Spleen (tissue), 11 donors: ENCODE measurements at regions not wholly inside any gene's neighbourhood (a gene's known extent, or its start where the extent isn't known, plus 50 kb on each side); places are given as distances from the start of the nearest gene placed in this dataset.

ENCODE experiments used
- DNase-seq: peaks from one replicate; pipeline ENCODE4 v3.0.0-alpha.2; 2020
- H3K27ac ChIP-seq, 8 donors: fragments of 200-600 bp; sonication (generic) in 7 of 8; 1 replicate in 4 of 8; 2 replicates in 4 of 8; pipeline versions ENCODE4 v1.5.0 to v1.8.0; 2016 to 2021; ENCODE audit warnings: inconsistent platforms in 4 of 8, mild to moderate bottlenecking in 4 of 8, moderate library complexity in 1 of 8
- H3K27me3 ChIP-seq, 7 donors: fragments of 200-600 bp; sonication (generic) in 6 of 7; replicated peaks in 1 of 7; 1 replicate in 4 of 7; 2 replicates in 3 of 7; pipeline versions ENCODE4 v1.5.0 to v1.8.0; 2016 to 2021; ENCODE audit warnings: inconsistent platforms in 3 of 7, mild to moderate bottlenecking in 1 of 7
- H3K36me3 ChIP-seq, 6 donors: fragments of 200-600 bp; sonication (generic) in 5 of 6; 1 replicate in 4 of 6; 2 replicates in 2 of 6; pipeline versions ENCODE4 v1.5.0 to v1.8.0; 2016 to 2021; ENCODE audit warnings: inconsistent platforms in 2 of 6
- H3K4me1 ChIP-seq, 6 donors: fragments of 200-600 bp; sonication (generic) in 5 of 6; 1 replicate in 3 of 6; 2 replicates in 3 of 6; pipeline versions ENCODE4 v1.5.0 to v1.8.0; 2016 to 2021; ENCODE audit warnings: inconsistent platforms in 3 of 6
- H3K4me3 ChIP-seq, 8 donors: fragments of 200-600 bp; sonication (generic) in 7 of 8; 1 replicate in 4 of 8; 2 replicates in 4 of 8; pipeline versions ENCODE4 v1.5.0 to v1.8.0; 2016 to 2021; ENCODE audit warnings: inconsistent platforms in 4 of 8, mild to moderate bottlenecking in 4 of 8, moderate library complexity in 2 of 8
- H3K9me3 ChIP-seq, 8 donors: fragments of 200-600 bp; sonication (generic) in 7 of 8; 1 replicate in 4 of 8; 2 replicates in 4 of 8; pipeline versions ENCODE4 v1.5.0 to v1.8.0; 2016 to 2021; ENCODE audit warnings: inconsistent platforms in 4 of 8
- CTCF ChIP-seq, 11 experiments: fragments of 200-600 bp in 7 of 11; fragments of 450-650 bp in 4 of 11; sonication (generic) in 4 of 11; IDR thresholded peaks in 8 of 11; conservative IDR thresholded peaks in 3 of 11; 1 replicate in 7 of 11; 2 replicates in 4 of 11; pipeline versions ENCODE4 v1.4.0 to v1.8.0; 2016 to 2021; ENCODE audit warnings: antibody characterized with exemption in 11 of 11, inconsistent platforms in 4 of 11, mild to moderate bottlenecking in 1 of 11
- POLR2A ChIP-seq, 3 donors: fragments of 450-650 bp; IDR thresholded peaks; one replicate each; pipeline ENCODE4 v1.5.1; 2017; ENCODE audit warnings: antibody characterized with exemption in 3 of 3, mild to moderate bottlenecking in 1 of 3
- POLR2AphosphoS5 ChIP-seq, 3 donors: sonication (generic); formaldehyde crosslinking; IDR thresholded peaks; one replicate each; pipeline ENCODE4 v1.5.1; 2017; ENCODE audit warnings: antibody characterized with exemption in 3 of 3
- WGBS, 5 donors: extraction: QIAGEN DNeasy Blood & Tissue Kit in 3 of 5; methylation state at CpG; one replicate each; pipeline versions ENCODE4 v1.1.5 to v1.1.7; 2013 to 2018; 5-methylcytosine and 5-hydroxymethylcytosine counted together
- intact Hi-C: fragments of 100-400 bp; cut with DNase I; formaldehyde crosslinking; loops from one replicate; pipeline ENCODE4 v1.15.0; 2023; ENCODE audit warnings: low total_unique reads
- donor health status: healthy with polysubstance abuse.
- donor health status: DM: no; HTN: no; CAD: no; lungs with moderate emphysema.
- donor health status: DM: no; HTN: no; CAD: no.
- donor health status: Bipolar disorder and iron deficiency.
- donor health status: healthy.
- donor health status: DM: no; HTN: no; CAD: no.
- donor health status: DM: yes; HTN: yes; CAD: no.

- TF ChIP-seq CTCF (IDR thresholded peaks at IDR 0.05 in 8 of 11, conservative IDR thresholded peaks at IDR 0.05 in 3 of 11), result no peak
- TF ChIP-seq POLR2A (IDR thresholded peaks at IDR 0.05), result no peak
- TF ChIP-seq POLR2AphosphoS5 (IDR thresholded peaks at IDR 0.05), result no peak
- Histone ChIP-seq H3K4me3 (no peak overlapping the region), H3K9me3 (peaks cover 0 to 18% (median 6%) of the 10 kb centered on the region in 8 donors), H3K27ac (no peak overlapping the region), H3K4me1 (no peaks in the 10 kb centered on the region), H3K27me3 (peaks cover 0 to 21% (median 0%) of the 10 kb centered on the region in 7 donors), H3K36me3 (no peaks in the 10 kb centered on the region)
- DNase-seq, result no peak
- WGBS, 5 donors, result 64 to 78% (median 76%) methylated on average over 3 of the region's 3 CpGs
- intact Hi-C loops, result no loop called here
Observed at GRCh38 chr12:5140190-5140589, 96.5 kb downstream of the KCNA5 start.

GRCh38 chr12:5148880-5149279 lies 105.2 kb downstream of the KCNA5 start:
- DNase-seq, result no peak
- Histone ChIP-seq H3K27ac (no peak overlapping the region), H3K4me3 (no peak overlapping the region), H3K4me1 (no peaks in the 10 kb centered on the region), H3K9me3 (no peaks in the 10 kb centered on the region), H3K27me3 (peaks cover 0 to 21% (median 0%) of the 10 kb centered on the region in 7 donors), H3K36me3 (no peaks in the 10 kb centered on the region)
- intact Hi-C loops, result no loop called here
- WGBS, 5 donors, result 76 to 86% (median 81%) methylated on average over 1 of the region's 1 CpG
- no peak for TF ChIP-seq CTCF (IDR thresholded peaks at IDR 0.05 in 8 of 11, conservative IDR thresholded peaks at IDR 0.05 in 3 of 11)
- TF ChIP-seq POLR2A (IDR thresholded peaks at IDR 0.05), result no peak
- no peak for TF ChIP-seq POLR2AphosphoS5 (IDR thresholded peaks at IDR 0.05)

GRCh38 chr12:5154091-5154490 lies 110.4 kb downstream of the KCNA5 start:
- H3K4me3 ChIP-seq, result no peak overlapping the region
- peaks cover 0 to 50% (median 4%) of the 10 kb centered on the region in 7 donors for H3K27me3 ChIP-seq
- H3K4me1 ChIP-seq, result no peaks in the 10 kb centered on the region
- H3K9me3 ChIP-seq, result no peaks in the 10 kb centered on the region
- TF ChIP-seq POLR2AphosphoS5 (IDR thresholded peaks at IDR 0.05), result no peak
- no peak for TF ChIP-seq POLR2A (IDR thresholded peaks at IDR 0.05)
- TF ChIP-seq CTCF (IDR thresholded peaks at IDR 0.05 in 8 of 11, conservative IDR thresholded peaks at IDR 0.05 in 3 of 11), result no peak
- intact Hi-C loops, result no loop called here
- WGBS, 5 donors, result 71 to 86% (median 71%) methylated on average over 5 of the region's 5 CpGs
- no peak for DNase-seq
- no peaks in the 10 kb centered on the region for H3K36me3 ChIP-seq
- no peak overlapping the region for H3K27ac ChIP-seq

GRCh38 chr12:5155866-5156265 lies 112.2 kb downstream of the KCNA5 start:
- Histone ChIP-seq H3K27ac (no peak overlapping the region), H3K4me3 (no peak overlapping the region), H3K4me1 (no peaks in the 10 kb centered on the region), H3K9me3 (no peaks in the 10 kb centered on the region), H3K36me3 (no peaks in the 10 kb centered on the region), H3K27me3 (peaks cover 0 to 45% (median 4%) of the 10 kb centered on the region in 7 donors)
- no peak for TF ChIP-seq POLR2AphosphoS5 (IDR thresholded peaks at IDR 0.05)
- TF ChIP-seq CTCF (IDR thresholded peaks at IDR 0.05 in 8 of 11, conservative IDR thresholded peaks at IDR 0.05 in 3 of 11), result no peak
- no peak for TF ChIP-seq POLR2A (IDR thresholded peaks at IDR 0.05)
- DNase-seq, result no peak
- 60 to 80% (median 74%) methylated on average over 8 to 9 of the region's 9 CpGs for WGBS, 5 donors
- intact Hi-C loops, result no loop called here
